A172 (cell line): ENCODE measurements at regions not wholly inside any gene's neighbourhood (a gene's known extent, or its start where the extent isn't known, plus 50 kb on each side); places are given as distances from the start of the nearest gene placed in this dataset.
"Not testable (repeated sequence)": the region's sequence is repeated elsewhere in the genome, so short reads cannot be mapped to it uniquely, and the experiment has no call there.

Experiments used
- DNase-seq: peaks from one replicate; pipeline ENCODE4 v3.0.0-alpha.2; 2015; ENCODE audit warnings: low spot score

GRCh38 chr4:26044983-26045382 lies 131.0 kb downstream of the SMIM20 start:
- no peak for DNase-seq

- DNase-seq, result no peak
These were observed 133.8 kb downstream of the SMIM20 start for GRCh38 chr4:26047795-26048194.

GRCh38 chr4:26048378-26048882 lies 134.4 kb downstream of the SMIM20 start:
- peak; percentile 56 for DNase-seq

GRCh38 chr4:26048950-26049349 lies 134.9 kb downstream of the SMIM20 start:
- DNase-seq, result no peak

GRCh38 chr4:26049447-26049846 lies 135.4 kb downstream of the SMIM20 start:
- no peak for DNase-seq

GRCh38 chr4:26050212-26050643 lies 136.2 kb downstream of the SMIM20 start:
- no peak for DNase-seq

- DNase-seq, result no peak
These were observed 136.7 kb downstream of the SMIM20 start for GRCh38 chr4:26050671-26051070.

GRCh38 chr4:26051240-26051639 lies 137.2 kb downstream of the SMIM20 start:
- no peak for DNase-seq

GRCh38 chr4:26052663-26053541 lies 138.9 kb downstream of the SMIM20 start:
- no peak for DNase-seq

- no peak for DNase-seq
These were observed 139.7 kb downstream of the SMIM20 start for GRCh38 chr4:26053761-26054160.

- no peak for DNase-seq
These were observed 141.8 kb downstream of the SMIM20 start for GRCh38 chr4:26055855-26056254.

GRCh38 chr4:26056406-26056805 lies 142.4 kb downstream of the SMIM20 start:
- DNase-seq, result no peak

GRCh38 chr4:26057839-26058238 lies 143.8 kb downstream of the SMIM20 start:
- not testable (repeated sequence) for DNase-seq

GRCh38 chr4:26058537-26058936 lies 144.5 kb downstream of the SMIM20 start:
- DNase-seq, result no peak

GRCh38 chr4:26059391-26060154 lies 145.6 kb downstream of the SMIM20 start:
- no peak for DNase-seq

- DNase-seq, result no peak
These were observed 146.3 kb downstream of the SMIM20 start for GRCh38 chr4:26060286-26060685.

GRCh38 chr4:26061248-26061986 lies 147.4 kb downstream of the SMIM20 start:
- DNase-seq, result peak; percentile 54

- DNase-seq, result no peak
These were observed 148.2 kb downstream of the SMIM20 start for GRCh38 chr4:26062215-26062614.

GRCh38 chr4:26064009-26064408 lies 150.0 kb downstream of the SMIM20 start:
- not testable (repeated sequence) for DNase-seq

- DNase-seq, result no peak
These were observed 151.8 kb downstream of the SMIM20 start for GRCh38 chr4:26065833-26066232.

- DNase-seq, result no peak
These were observed 153.0 kb downstream of the SMIM20 start for GRCh38 chr4:26067035-26067434.

- DNase-seq, result peak; percentile 30
These were observed 155.2 kb downstream of the SMIM20 start for GRCh38 chr4:26069218-26069617.
